GM20000 (cell line): ENCODE measurements at regions not wholly inside any gene's neighbourhood (a gene's known extent, or its start where the extent isn't known, plus 50 kb on each side); places are given as distances from the start of the nearest gene placed in this dataset.

Experiments used
- DNase-seq: peaks from one replicate; pipeline ENCODE4 v3.0.0; 2012; ENCODE audit warnings: low spot score
- TF ChIP-seq, protein P1 (sequence below): IDR thresholded peaks from 2 replicates; pipeline ENCODE4 v1.5.1; 2012; ENCODE audit warnings: mild to moderate bottlenecking, control low read depth; ENCODE audit errors: extremely low read depth, missing control alignments

DNA sequence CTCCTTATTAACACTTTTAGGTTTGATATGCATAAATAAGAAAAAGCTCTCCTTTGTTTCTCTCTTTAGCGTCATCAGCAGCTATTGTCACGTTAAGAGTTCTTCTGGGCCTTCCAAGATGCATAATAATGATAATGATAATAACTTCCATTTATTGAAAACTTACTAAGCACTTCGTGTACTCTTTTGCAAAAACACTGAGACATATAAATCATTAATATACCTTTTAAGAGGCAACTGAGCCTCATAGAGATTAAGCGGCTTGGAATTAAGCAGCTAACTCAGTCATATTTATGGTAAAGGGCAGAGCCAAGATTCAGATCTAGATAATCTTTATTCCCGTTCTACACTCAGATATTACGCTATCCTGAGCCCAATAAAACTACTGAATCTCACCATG is 1105.1 kb downstream of the OLFM4 start:
- DNase-seq: no peak
- TF ChIP-seq, protein P1, sequence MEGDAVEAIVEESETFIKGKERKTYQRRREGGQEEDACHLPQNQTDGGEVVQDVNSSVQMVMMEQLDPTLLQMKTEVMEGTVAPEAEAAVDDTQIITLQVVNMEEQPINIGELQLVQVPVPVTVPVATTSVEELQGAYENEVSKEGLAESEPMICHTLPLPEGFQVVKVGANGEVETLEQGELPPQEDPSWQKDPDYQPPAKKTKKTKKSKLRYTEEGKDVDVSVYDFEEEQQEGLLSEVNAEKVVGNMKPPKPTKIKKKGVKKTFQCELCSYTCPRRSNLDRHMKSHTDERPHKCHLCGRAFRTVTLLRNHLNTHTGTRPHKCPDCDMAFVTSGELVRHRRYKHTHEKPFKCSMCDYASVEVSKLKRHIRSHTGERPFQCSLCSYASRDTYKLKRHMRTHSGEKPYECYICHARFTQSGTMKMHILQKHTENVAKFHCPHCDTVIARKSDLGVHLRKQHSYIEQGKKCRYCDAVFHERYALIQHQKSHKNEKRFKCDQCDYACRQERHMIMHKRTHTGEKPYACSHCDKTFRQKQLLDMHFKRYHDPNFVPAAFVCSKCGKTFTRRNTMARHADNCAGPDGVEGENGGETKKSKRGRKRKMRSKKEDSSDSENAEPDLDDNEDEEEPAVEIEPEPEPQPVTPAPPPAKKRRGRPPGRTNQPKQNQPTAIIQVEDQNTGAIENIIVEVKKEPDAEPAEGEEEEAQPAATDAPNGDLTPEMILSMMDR: no peak

DNA sequence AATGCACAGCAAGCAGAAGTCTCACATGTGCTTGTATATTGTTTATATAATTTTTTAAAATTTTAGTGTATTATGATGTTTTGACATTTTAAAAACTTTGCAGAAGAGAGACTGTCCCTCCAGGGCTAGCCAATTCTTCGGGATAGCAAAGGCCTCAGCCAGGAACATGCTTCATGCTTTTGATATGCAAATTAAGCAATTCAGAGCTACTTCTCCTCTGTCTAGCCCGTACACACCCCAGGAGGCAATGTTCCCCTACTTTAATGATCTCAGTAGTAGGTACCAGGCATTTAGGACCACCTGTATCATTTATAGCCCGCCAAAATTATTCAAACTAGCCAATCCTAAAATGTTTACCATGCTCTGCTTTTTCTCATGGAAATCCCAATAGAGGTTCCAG is 1116.2 kb downstream of the OLFM4 start:
- DNase-seq: no peak
- TF ChIP-seq, protein P1: no peak

DNA sequence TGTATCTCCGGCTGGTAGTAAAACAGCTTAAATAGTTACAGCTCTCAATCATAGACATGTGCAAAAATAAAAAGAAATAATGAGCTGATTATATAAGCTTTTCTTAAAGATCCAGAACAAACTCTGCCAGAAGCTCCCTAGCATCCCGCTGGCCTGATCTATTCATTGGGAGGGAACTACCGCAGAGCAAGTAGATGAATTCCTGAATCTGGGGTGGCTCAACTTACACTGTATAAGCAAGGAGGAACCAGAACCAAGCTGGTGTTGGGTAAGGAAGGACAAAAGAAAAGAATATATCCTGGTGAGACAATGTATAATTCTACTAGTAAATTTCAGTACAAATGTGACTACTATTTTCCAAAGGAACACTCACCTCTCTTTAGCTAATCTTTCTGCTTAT is 1122.2 kb downstream of the OLFM4 start:
- DNase-seq: no peak
- TF ChIP-seq, protein P1: no peak

DNA sequence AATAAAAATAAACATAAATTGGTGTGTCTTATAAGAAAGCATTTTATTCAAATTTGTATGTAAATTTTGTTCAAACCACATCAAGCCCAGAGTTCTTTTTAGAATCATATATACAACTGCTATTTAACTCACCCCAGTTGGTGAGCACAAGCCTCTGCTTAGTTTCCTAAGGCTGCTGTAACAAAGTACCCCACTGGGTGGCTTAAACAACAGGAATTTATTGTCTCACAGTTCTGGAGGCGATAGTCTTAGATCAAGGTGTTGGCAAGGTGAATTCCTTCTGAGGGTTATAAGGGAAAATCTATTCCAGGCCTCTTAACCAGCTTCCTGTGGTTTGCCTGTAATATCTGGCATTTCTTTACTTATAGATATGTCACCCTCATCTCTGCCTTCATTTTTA is 1133.5 kb downstream of the OLFM4 start:
- DNase-seq: no peak
- TF ChIP-seq, protein P1: no peak

DNA sequence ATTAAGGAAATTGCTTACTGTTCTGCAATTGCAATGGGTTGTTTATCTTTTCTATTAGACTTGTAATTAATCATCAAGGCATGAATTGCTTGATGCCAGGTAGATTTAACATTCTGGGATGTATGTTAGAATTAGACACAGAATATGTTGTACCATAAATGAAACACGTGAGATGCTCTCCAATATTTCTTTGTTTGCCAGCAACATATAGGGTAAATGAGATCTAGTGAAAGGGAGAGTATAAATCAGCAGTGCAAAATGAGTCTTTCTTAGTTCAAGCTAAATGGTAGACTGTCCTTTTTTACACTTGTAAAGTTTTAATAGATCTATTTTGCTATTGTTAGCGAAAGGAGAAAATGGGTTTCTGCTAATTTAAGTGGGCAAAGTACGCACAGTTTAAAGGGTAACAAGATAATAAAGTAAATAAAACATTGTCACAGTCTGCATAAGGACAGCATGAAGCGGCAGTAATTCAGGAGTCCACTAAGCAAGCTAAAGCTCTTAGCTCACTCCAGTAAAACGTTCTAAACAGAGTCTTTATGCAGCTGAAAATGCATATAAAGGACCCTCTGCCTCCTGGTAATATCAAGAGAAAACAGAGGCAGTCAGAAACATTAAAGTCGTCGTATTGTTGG is 1137.1 kb downstream of the OLFM4 start:
- TF ChIP-seq, protein P1: no peak
- DNase-seq: no peak

DNA sequence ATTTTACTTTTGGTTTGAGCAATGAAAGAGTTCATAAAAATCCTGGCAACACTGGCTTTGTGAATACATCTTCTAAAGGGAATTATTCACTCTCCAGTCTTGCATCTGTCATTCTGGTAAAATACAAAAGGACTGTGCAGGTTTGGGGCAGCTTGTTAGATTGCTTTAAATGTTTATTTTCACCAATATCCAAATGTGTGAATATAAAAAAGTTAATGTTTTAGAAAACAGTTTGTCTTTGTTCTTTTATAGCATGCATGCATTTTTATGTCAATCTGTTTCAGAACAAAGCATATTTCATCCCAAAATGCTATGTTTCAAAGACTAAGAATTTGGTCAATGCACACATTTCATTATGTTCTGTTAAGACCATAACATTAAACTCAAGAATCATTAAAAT is 1145.4 kb downstream of the OLFM4 start:
- no peak for DNase-seq
- TF ChIP-seq, protein P1: no peak

DNA sequence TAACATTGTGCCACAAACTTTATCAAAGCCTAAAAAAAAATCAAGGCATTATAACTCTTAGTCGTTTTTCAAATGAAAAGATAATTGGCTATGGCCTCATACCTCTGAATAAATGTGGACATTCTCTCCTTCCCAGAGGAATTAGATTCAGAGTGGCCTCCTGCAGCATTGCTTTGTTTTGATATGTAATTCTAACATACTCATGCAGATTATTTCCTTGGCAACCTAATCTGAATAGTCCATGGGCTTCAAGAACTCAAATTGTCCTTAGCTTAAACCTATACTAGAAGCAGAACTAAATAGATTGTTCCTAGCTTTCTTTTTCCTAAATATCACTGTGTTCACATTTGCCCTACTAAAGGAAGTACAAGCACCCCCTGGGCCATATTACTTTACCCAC is 1146.9 kb downstream of the OLFM4 start:
- TF ChIP-seq, protein P1: no peak
- DNase-seq: no peak
